Cardiac fibroblast (primary cell): ENCODE measurements at regions not wholly inside any gene's neighbourhood (a gene's known extent, or its start where the extent isn't known, plus 50 kb on each side); places are given as distances from the start of the nearest gene placed in this dataset.

Experiments used
- DNase-seq, 2 donors: peaks; one replicate each; pipeline versions ENCODE4 v3.0.0 to v3.0.0-alpha.2; 2010; ENCODE audit warnings: low read depth in 2 of 2
- H3K4me3 ChIP-seq, 2 donors: replicated peaks in 1 of 2; 1 replicate in 1 of 2; 2 replicates in 1 of 2; pipeline ENCODE4 v1.5.1; 2011; ENCODE audit warnings: low read depth in 2 of 2, low read length in 2 of 2, mild to moderate bottlenecking in 2 of 2, moderate library complexity in 1 of 2
- CTCF ChIP-seq: IDR thresholded peaks from one replicate; pipeline ENCODE4 v1.5.1; 2011; ENCODE audit warnings: low read depth, mild to moderate bottlenecking, low read length, inconsistent platforms

GRCh38 chr6:68473433-68474210 lies 161.5 kb upstream of the ADGRB3 start:
- no peak for DNase-seq
- no peak for TF ChIP-seq CTCF
- H3K4me3 ChIP-seq = no peak overlapping the region

- H3K4me3 ChIP-seq = no peak overlapping the region
- DNase-seq = peak; percentile 3 to 8
- TF ChIP-seq CTCF = no peak
Observed at GRCh38 chr6:68468244-68468884, 166.7 kb upstream of the ADGRB3 start.

GRCh38 chr6:68458447-68458846 lies 176.6 kb upstream of the ADGRB3 start:
- no peak overlapping the region for H3K4me3 ChIP-seq
- no peak for DNase-seq
- TF ChIP-seq CTCF = no peak

- no peak overlapping the region for H3K4me3 ChIP-seq
- TF ChIP-seq CTCF = no peak
Observed at GRCh38 chr6:68447112-68447511, 188.0 kb upstream of the ADGRB3 start.

GRCh38 chr6:68445926-68446325 lies 189.2 kb upstream of the ADGRB3 start:
- no peak for TF ChIP-seq CTCF
- no peak for DNase-seq
- H3K4me3 ChIP-seq = no peak overlapping the region

More at GRCh38 chr6:68447112-68447511, 188.0 kb upstream of the ADGRB3 start:
- no peak for DNase-seq

- peak; percentile 39 for TF ChIP-seq CTCF
- DNase-seq = no peak
Observed at GRCh38 chr6:68443704-68444103, 191.4 kb upstream of the ADGRB3 start.

More at GRCh38 chr6:68443704-68444103, 191.4 kb upstream of the ADGRB3 start:
- no peak overlapping the region for H3K4me3 ChIP-seq
